Liver (tissue), 8 donors: ENCODE measurements at regions not wholly inside any gene's neighbourhood (a gene's known extent, or its start where the extent isn't known, plus 50 kb on each side); places are given as distances from the start of the nearest gene placed in this dataset.

Source experiments
- DNase-seq: peaks from one replicate; pipeline ENCODE4 v3.0.0-alpha.2; 2017; ENCODE audit warnings: low spot score
- H3K27ac ChIP-seq, 2 donors: one replicate each; pipeline ENCODE4 v1.7.0; 2013; ENCODE audit warnings: inconsistent platforms in 2 of 2, low read length in 2 of 2, control low read depth in 1 of 2, low read depth in 1 of 2, mild to moderate bottlenecking in 1 of 2
- H3K27me3 ChIP-seq, 4 donors: one replicate each; pipeline versions ENCODE4 v1.6.1 to v1.7.0; 2013; ENCODE audit warnings: low read length in 3 of 4, inconsistent platforms in 1 of 4, mild to moderate bottlenecking in 1 of 4, moderate library complexity in 1 of 4; ENCODE audit not compliant: control insufficient read depth in 4 of 4, insufficient read depth in 4 of 4
- H3K36me3 ChIP-seq, 4 donors: one replicate each; pipeline versions ENCODE4 v1.6.1 to v1.7.0; 2013; ENCODE audit warnings: low read length in 3 of 4, mild to moderate bottlenecking in 3 of 4, low read depth in 1 of 4, moderate library complexity in 1 of 4; ENCODE audit not compliant: control insufficient read depth in 4 of 4, insufficient read depth in 3 of 4
- H3K4me1 ChIP-seq, 4 donors: one replicate each; pipeline versions ENCODE4 v1.6.1 to v1.7.0; 2013; ENCODE audit warnings: low read length in 3 of 4, mild to moderate bottlenecking in 3 of 4, moderate library complexity in 1 of 4; ENCODE audit not compliant: control insufficient read depth in 4 of 4, insufficient read depth in 4 of 4
- H3K4me3 ChIP-seq, 3 donors: one replicate each; pipeline versions ENCODE4 v1.6.1 to v1.7.0; 2013; ENCODE audit warnings: low read length in 3 of 3, control low read depth in 1 of 3, low read depth in 1 of 3, mild to moderate bottlenecking in 1 of 3
- H3K9ac ChIP-seq, 2 donors: one replicate each; pipeline ENCODE4 v1.7.0; 2013; ENCODE audit warnings: low read length in 2 of 2, mild to moderate bottlenecking in 2 of 2, moderate library complexity in 2 of 2, control low read depth in 1 of 2, low read depth in 1 of 2
- H3K9me3 ChIP-seq, 4 donors: one replicate each; pipeline versions ENCODE4 v1.6.1 to v1.7.0; 2013; ENCODE audit warnings: low read length in 3 of 4; ENCODE audit not compliant: control insufficient read depth in 4 of 4
- EGR1 ChIP-seq, 2 donors: IDR thresholded peaks; 2 replicates each; pipeline ENCODE4 v1.6.1; 2016 to 2018; ENCODE audit warnings: antibody characterized with exemption in 2 of 2, low read depth in 2 of 2
- FOXA1 ChIP-seq: IDR thresholded peaks from 2 replicates; pipeline ENCODE4 v1.6.1; 2016; ENCODE audit warnings: antibody characterized with exemption
- FOXA2 ChIP-seq: IDR thresholded peaks from 2 replicates; pipeline ENCODE4 v1.6.1; 2016; ENCODE audit warnings: antibody characterized with exemption
- GABPA ChIP-seq, 2 donors: IDR thresholded peaks in 1 of 2; conservative IDR thresholded peaks in 1 of 2; 2 replicates each; pipeline ENCODE4 v1.6.1; 2016; ENCODE audit warnings: antibody characterized with exemption in 2 of 2, mild to moderate bottlenecking in 1 of 2, moderate library complexity in 1 of 2
- HNF4A ChIP-seq, 2 donors: conservative IDR thresholded peaks; 2 replicates each; pipeline ENCODE4 v1.6.1; 2016; ENCODE audit warnings: antibody characterized with exemption in 2 of 2, mild to moderate bottlenecking in 2 of 2
- HNF4G ChIP-seq: IDR thresholded peaks from 2 replicates; pipeline ENCODE4 v1.6.1; 2016; ENCODE audit warnings: antibody characterized with exemption
- JUND ChIP-seq, 2 donors: IDR thresholded peaks; 2 replicates each; pipeline ENCODE4 v1.6.1; 2016; ENCODE audit warnings: antibody characterized with exemption in 2 of 2
- NR2F2 ChIP-seq: IDR thresholded peaks from 2 replicates; pipeline ENCODE4 v1.6.1; 2016; ENCODE audit warnings: antibody characterized with exemption
- RAD21 ChIP-seq, 2 donors: IDR thresholded peaks; 2 replicates each; pipeline ENCODE4 v1.6.1; 2016; ENCODE audit warnings: antibody characterized with exemption in 2 of 2, mild to moderate bottlenecking in 2 of 2
- RXRA ChIP-seq, 2 donors: IDR thresholded peaks; 2 replicates each; pipeline ENCODE4 v1.6.1; 2017 to 2018; ENCODE audit warnings: antibody characterized with exemption in 2 of 2, mild to moderate bottlenecking in 1 of 2
- SP1 ChIP-seq: IDR thresholded peaks from 2 replicates; pipeline ENCODE4 v1.6.1; 2018; ENCODE audit warnings: antibody characterized with exemption, mild to moderate bottlenecking
- TAF1 ChIP-seq: conservative IDR thresholded peaks from 2 replicates; pipeline ENCODE4 v1.6.1; 2016; ENCODE audit warnings: antibody characterized with exemption, mild to moderate bottlenecking
- YY1 ChIP-seq: IDR thresholded peaks from 2 replicates; pipeline ENCODE4 v1.6.1; 2016; ENCODE audit warnings: antibody characterized with exemption, mild to moderate bottlenecking
- whole genome bisulfite sequencing: extraction: QIAGEN DNeasy Blood & Tissue Kit; methylation state at CpG from one replicate; pipeline ENCODE4 v1.1.7; 2013; 5-methylcytosine and 5-hydroxymethylcytosine counted together
- TF ChIP-seq, protein P1 (sequence below): IDR thresholded peaks from 2 replicates; pipeline ENCODE4 v1.6.1; 2016; ENCODE audit warnings: antibody characterized with exemption, mild to moderate bottlenecking
- TF ChIP-seq, protein P2 (sequence below): IDR thresholded peaks from 2 replicates; pipeline ENCODE4 v1.6.1; 2016; ENCODE audit warnings: antibody characterized with exemption
- TF ChIP-seq, protein P3 (sequence below): fragments of 150-350 bp; IDR thresholded peaks from 2 replicates; pipeline ENCODE4 v1.5.1; 2017; ENCODE audit warnings: improper control_type of control experiment, low read depth, low read length; ENCODE audit not compliant: missing input control
- TF ChIP-seq, protein P4 (sequence below): IDR thresholded peaks from 2 replicates; pipeline ENCODE4 v1.6.1; 2016; ENCODE audit warnings: antibody characterized with exemption
- TF ChIP-seq, protein P5 (sequence below): IDR thresholded peaks from 2 replicates; pipeline ENCODE4 v1.6.1; 2016; ENCODE audit warnings: antibody characterized with exemption
- donor health status: healthy.
- donor health status: healthy.
- donor health status: healthy.
- donor health status: healthy.
- donor health status: healthy.

DNA sequence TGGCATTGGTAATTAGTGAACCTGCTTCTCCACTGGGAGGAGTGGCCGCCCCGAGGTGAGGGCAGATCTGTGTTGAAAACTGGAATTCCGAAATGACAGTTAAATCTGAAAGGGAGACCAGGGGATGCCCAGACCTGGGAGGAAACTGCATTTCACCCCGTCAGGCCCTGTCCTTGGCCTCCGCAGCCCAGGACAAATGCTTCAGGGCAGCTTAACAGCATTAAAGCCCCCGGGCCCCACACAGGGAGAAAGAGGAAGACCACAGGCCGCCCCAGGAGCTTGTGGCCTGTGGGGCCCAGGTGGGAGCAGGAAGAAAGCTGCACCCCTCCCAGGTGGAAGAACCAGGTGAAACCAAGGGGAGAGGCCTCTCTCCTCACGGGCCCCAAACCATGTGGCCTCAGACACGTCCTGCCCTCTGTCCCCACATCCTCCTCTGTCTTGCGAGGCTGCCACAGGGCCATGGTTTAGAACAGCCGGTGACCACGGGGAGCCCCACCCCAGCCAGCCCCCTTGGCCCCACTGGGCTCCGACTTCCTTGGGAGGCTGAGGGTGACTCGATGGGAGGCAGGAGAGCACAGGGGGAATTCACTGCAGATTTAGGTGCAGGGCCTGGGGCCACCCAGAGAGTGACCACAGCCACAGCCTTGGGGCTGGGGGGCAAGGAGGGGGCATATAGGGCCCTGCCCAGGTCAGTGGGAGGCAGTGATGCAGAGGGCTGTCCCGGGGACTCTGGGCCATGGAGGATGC lies 265.4 kb downstream of the ADGRD1 start:
- DNase-seq: no peak
- Histone ChIP-seq H3K4me1 (no peaks in the 10 kb centered on the region), H3K27ac (no peak overlapping the region), H3K9me3 (no peaks in the 10 kb centered on the region), H3K27me3 (no peaks in the 10 kb centered on the region), H3K36me3 (no peaks in the 10 kb centered on the region), H3K9ac (no peak overlapping the region), H3K4me3 (no peak overlapping the region)
- 73% methylated on average over 15 of the region's 15 CpGs for WGBS
- no peak for TF ChIP-seq JUND (IDR thresholded peaks at IDR 0.05)
- no peak for TF ChIP-seq FOXA1
- no peak for TF ChIP-seq RAD21 (IDR thresholded peaks at IDR 0.05)
- TF ChIP-seq TAF1: no peak
- no peak for TF ChIP-seq SP1

DNA sequence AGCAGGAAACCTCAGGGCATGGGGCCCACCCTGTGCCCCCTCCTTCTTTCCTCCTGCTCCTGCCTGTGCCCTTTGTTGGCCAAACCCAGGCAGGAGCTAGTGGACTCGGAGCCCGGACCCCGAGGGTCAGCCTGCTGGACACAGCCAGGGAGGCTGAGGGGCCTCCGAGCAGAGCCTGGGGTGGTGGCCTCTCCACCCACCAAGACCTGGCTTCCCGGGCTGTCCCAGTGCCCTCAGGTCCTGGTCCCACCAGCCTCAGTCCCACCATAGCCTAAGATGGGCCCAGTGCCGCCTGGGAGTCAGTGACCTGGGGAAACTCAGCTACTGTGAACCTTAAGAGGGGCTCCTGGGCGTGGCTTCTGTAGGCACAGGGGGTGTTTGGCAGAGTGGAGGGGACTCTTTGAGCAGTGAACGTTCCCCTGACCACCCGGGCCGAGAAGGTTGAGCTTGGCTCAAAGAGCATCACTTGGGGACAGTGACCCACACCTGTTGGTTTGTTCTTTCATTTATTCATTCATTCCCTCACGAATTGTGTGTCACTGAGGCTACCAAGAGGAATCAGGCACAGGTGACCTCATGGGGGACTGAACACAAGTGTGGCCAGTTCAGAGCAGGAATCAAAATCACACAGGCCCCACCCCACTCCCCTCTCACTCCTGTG lies 266.1 kb downstream of the ADGRD1 start:
- Histone ChIP-seq H3K27me3 (no peaks in the 10 kb centered on the region), H3K36me3 (no peaks in the 10 kb centered on the region), H3K4me3 (no peak overlapping the region), H3K27ac (no peak overlapping the region), H3K4me1 (no peaks in the 10 kb centered on the region), H3K9ac (no peak overlapping the region), H3K9me3 (no peaks in the 10 kb centered on the region)
- no peak for DNase-seq
- 81% methylated on average over 11 of the region's 11 CpGs for WGBS
- TF ChIP-seq, protein P1, sequence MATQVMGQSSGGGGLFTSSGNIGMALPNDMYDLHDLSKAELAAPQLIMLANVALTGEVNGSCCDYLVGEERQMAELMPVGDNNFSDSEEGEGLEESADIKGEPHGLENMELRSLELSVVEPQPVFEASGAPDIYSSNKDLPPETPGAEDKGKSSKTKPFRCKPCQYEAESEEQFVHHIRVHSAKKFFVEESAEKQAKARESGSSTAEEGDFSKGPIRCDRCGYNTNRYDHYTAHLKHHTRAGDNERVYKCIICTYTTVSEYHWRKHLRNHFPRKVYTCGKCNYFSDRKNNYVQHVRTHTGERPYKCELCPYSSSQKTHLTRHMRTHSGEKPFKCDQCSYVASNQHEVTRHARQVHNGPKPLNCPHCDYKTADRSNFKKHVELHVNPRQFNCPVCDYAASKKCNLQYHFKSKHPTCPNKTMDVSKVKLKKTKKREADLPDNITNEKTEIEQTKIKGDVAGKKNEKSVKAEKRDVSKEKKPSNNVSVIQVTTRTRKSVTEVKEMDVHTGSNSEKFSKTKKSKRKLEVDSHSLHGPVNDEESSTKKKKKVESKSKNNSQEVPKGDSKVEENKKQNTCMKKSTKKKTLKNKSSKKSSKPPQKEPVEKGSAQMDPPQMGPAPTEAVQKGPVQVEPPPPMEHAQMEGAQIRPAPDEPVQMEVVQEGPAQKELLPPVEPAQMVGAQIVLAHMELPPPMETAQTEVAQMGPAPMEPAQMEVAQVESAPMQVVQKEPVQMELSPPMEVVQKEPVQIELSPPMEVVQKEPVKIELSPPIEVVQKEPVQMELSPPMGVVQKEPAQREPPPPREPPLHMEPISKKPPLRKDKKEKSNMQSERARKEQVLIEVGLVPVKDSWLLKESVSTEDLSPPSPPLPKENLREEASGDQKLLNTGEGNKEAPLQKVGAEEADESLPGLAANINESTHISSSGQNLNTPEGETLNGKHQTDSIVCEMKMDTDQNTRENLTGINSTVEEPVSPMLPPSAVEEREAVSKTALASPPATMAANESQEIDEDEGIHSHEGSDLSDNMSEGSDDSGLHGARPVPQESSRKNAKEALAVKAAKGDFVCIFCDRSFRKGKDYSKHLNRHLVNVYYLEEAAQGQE: no peak
- no peak for TF ChIP-seq YY1
- TF ChIP-seq SP1: no peak
- no peak for TF ChIP-seq NR2F2
- no peak for TF ChIP-seq TAF1
- TF ChIP-seq, protein P2, sequence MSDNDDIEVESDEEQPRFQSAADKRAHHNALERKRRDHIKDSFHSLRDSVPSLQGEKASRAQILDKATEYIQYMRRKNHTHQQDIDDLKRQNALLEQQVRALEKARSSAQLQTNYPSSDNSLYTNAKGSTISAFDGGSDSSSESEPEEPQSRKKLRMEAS: no peak
- TF ChIP-seq RAD21 (IDR thresholded peaks at IDR 0.05): no peak
- TF ChIP-seq GABPA (IDR thresholded peaks at IDR 0.05 in 1 of 2, conservative IDR thresholded peaks at IDR 0.05 in 1 of 2): no peak
- TF ChIP-seq FOXA2: no peak
- TF ChIP-seq FOXA1: no peak
- TF ChIP-seq EGR1 (IDR thresholded peaks at IDR 0.05; ENCODE audit: low read depth in 2 of 2): no peak
- no peak for TF ChIP-seq JUND (IDR thresholded peaks at IDR 0.05)
- TF ChIP-seq, protein P3, sequence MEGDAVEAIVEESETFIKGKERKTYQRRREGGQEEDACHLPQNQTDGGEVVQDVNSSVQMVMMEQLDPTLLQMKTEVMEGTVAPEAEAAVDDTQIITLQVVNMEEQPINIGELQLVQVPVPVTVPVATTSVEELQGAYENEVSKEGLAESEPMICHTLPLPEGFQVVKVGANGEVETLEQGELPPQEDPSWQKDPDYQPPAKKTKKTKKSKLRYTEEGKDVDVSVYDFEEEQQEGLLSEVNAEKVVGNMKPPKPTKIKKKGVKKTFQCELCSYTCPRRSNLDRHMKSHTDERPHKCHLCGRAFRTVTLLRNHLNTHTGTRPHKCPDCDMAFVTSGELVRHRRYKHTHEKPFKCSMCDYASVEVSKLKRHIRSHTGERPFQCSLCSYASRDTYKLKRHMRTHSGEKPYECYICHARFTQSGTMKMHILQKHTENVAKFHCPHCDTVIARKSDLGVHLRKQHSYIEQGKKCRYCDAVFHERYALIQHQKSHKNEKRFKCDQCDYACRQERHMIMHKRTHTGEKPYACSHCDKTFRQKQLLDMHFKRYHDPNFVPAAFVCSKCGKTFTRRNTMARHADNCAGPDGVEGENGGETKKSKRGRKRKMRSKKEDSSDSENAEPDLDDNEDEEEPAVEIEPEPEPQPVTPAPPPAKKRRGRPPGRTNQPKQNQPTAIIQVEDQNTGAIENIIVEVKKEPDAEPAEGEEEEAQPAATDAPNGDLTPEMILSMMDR: no peak
- TF ChIP-seq HNF4G: no peak
- no peak for TF ChIP-seq HNF4A (conservative IDR thresholded peaks at IDR 0.05)
- TF ChIP-seq, protein P4, sequence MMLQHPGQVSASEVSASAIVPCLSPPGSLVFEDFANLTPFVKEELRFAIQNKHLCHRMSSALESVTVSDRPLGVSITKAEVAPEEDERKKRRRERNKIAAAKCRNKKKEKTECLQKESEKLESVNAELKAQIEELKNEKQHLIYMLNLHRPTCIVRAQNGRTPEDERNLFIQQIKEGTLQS: no peak
- TF ChIP-seq, protein P5, sequence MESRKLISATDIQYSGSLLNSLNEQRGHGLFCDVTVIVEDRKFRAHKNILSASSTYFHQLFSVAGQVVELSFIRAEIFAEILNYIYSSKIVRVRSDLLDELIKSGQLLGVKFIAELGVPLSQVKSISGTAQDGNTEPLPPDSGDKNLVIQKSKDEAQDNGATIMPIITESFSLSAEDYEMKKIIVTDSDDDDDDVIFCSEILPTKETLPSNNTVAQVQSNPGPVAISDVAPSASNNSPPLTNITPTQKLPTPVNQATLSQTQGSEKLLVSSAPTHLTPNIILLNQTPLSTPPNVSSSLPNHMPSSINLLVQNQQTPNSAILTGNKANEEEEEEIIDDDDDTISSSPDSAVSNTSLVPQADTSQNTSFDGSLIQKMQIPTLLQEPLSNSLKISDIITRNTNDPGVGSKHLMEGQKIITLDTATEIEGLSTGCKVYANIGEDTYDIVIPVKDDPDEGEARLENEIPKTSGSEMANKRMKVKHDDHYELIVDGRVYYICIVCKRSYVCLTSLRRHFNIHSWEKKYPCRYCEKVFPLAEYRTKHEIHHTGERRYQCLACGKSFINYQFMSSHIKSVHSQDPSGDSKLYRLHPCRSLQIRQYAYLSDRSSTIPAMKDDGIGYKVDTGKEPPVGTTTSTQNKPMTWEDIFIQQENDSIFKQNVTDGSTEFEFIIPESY: no peak
- TF ChIP-seq RXRA (IDR thresholded peaks at IDR 0.05): no peak
